Activated B cell treated with CpG ODN at 0.5 μM for 24 hours (primary cell): ENCODE measurements at regions not wholly inside any gene's neighbourhood (a gene's known extent, or its start where the extent isn't known, plus 50 kb on each side); places are given as distances from the start of the nearest gene placed in this dataset.

Experiments used
- ATAC-seq: fragments of 200-7000 bp; cut with Tn5 transposase; one replicate; pipeline ENCODE4 v1.10.0; 2021; ENCODE audit warnings: low read depth, mild to moderate bottlenecking, moderate library complexity
- CTCF ChIA-PET: fragments of 350-600 bp; sonication (Branson Sonifier 250); formaldehyde crosslinking; loops from one replicate; lab custom pipeline; 2021; ENCODE audit warnings: antibody characterized with exemption; lab: Charles Lee
- POLR2A ChIA-PET: fragments of 350-600 bp; sonication (Branson Sonifier 250); formaldehyde crosslinking; loops from one replicate; lab custom pipeline; 2021; ENCODE audit warnings: antibody characterized with exemption; lab: Charles Lee
- DNase-seq: peaks from one replicate; pipeline ENCODE4 v3.0.0; 2022
- H3K27ac Mint-ChIP-seq: one replicate; pipeline ENCODE4 v1.8.0; 2020; ENCODE audit warnings: mixed read lengths
- H3K27me3 Mint-ChIP-seq: one replicate; pipeline ENCODE4 v1.8.0; 2021; ENCODE audit warnings: mixed read lengths
- H3K36me3 Mint-ChIP-seq: one replicate; pipeline ENCODE4 v1.8.0; 2021; ENCODE audit warnings: low read depth, mixed read lengths
- H3K4me1 Mint-ChIP-seq: one replicate; pipeline ENCODE4 v1.8.0; 2021; ENCODE audit warnings: mixed read lengths
- H3K4me3 Mint-ChIP-seq: one replicate; pipeline ENCODE4 v1.8.0; 2020; ENCODE audit warnings: mild to moderate bottlenecking, mixed read lengths
- H3K9me3 Mint-ChIP-seq: one replicate; pipeline ENCODE4 v1.8.0; 2020; ENCODE audit warnings: mixed read lengths
- CTCF ChIP-seq: fragments of 200-600 bp; IDR thresholded peaks from one replicate; pipeline ENCODE4 v1.8.0; 2022; ENCODE audit warnings: antibody characterized with exemption, mild to moderate bottlenecking
- intact Hi-C: fragments of 100-400 bp; cut with micrococcal nuclease; formaldehyde crosslinking; loops from one replicate; pipeline ENCODE4 v1.15.1; 2024

DNA sequence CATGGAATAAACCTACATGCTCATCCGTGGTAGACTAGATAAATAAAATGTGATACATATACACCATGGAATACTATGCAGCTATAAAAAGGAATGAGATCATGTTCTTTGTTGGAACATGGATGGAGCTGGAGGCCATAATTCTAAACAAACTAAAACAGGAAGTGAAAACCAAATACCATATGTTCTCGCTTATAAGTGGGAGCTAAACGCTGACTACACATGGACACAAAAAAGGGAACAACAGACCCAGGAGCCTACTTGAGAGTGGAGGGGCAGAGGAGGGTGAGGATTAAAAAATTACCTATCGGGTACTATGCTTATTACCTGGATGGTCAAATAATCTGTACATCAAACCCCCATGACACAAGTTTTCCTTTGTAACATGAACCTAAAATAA lies 68.7 kb upstream of the SEC61G start:
- Mint-ChIP-seq H3K36me3 (no peaks in the 10 kb centered on the region), H3K4me1 (no peaks in the 10 kb centered on the region), H3K27me3 (peaks cover 11% of the 10 kb centered on the region), H3K9me3 (peaks cover 14% of the 10 kb centered on the region), H3K4me3 (no peak overlapping the region), H3K27ac (no peak overlapping the region)
- ChIA-PET POLR2A (no interaction called here), CTCF (no interaction called here)
- DNase-seq (no peak), ATAC-seq (no peak)
- TF ChIP-seq CTCF, result no peak
- intact Hi-C loops, result no loop called here

DNA sequence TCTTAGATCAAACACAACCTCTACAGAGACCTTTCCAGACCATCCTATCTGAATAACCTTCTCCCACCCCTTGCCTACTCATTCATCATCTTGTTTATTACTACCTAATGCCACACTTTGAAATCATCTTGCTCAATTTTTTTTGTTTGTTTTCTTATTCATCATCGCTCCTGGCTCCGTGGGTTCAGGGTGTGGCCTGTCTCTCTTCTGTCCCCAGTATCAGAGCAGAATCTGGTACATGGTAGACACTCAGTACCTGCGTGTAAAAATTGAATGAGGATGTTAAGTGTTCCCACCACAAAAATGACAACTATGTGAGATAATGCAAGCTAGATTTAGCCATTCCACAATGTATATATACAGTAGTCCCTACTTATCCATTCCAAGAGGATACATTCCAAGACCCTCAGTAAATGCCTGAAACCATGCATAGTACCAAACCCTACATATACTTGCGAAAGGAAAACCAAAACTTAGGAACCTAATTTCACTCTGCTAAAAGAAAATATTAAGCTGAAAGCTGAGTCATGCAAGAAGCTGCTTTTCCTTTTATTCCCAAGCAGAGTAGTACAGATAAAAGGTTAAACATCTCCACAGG lies 72.1 kb upstream of the SEC61G start:
- POLR2A ChIA-PET, result no interaction called here
- H3K27ac Mint-ChIP-seq, result no peak overlapping the region
- no peaks in the 10 kb centered on the region for H3K36me3 Mint-ChIP-seq

DNA sequence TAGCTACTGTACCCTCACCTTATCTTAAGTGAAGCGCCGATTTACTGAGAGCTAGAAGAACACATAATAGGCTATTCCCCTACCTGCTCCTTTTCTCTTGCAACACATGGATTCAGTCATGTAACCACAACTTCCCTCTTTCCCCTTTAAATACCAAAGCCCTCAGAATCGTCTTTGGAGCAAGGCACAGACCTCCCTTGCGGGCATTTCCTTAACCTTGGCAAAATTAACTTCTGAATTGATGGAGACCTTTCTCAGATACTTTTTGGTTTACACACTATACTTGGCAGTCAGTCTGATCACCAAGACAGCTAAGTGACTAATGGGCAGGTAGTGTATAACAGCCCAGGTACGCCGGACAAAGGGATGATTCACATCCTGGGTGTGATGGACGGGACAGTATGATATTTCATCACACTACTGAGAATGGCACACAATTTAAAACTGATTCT lies 72.7 kb upstream of the SEC61G start:
- H3K4me1 Mint-ChIP-seq, result no peaks in the 10 kb centered on the region
- H3K36me3 Mint-ChIP-seq, result no peaks in the 10 kb centered on the region
- H3K27ac Mint-ChIP-seq, result no peak overlapping the region
- no peak for TF ChIP-seq CTCF
- H3K9me3 Mint-ChIP-seq, result peaks cover 14% of the 10 kb centered on the region
- intact Hi-C loops, result no loop called here
- CTCF ChIA-PET, result no interaction called here
- no peak for ATAC-seq
- no peak overlapping the region for H3K4me3 Mint-ChIP-seq
- POLR2A ChIA-PET, result no interaction called here
- no peaks in the 10 kb centered on the region for H3K27me3 Mint-ChIP-seq
- no peak for DNase-seq

More for the DNA sequence above, 72.1 kb upstream of the SEC61G start:
- Mint-ChIP-seq H3K4me3 (no peak overlapping the region), H3K4me1 (no peaks in the 10 kb centered on the region), H3K9me3 (peaks cover 14% of the 10 kb centered on the region), H3K27me3 (no peaks in the 10 kb centered on the region)
- intact Hi-C loops, result no loop called here
- TF ChIP-seq CTCF, result no peak
- no peak for ATAC-seq
- CTCF ChIA-PET, result no interaction called here
- DNase-seq, result no peak

- ATAC-seq, result no peak
- CTCF ChIA-PET, result no interaction called here
- peaks cover 8% of the 10 kb centered on the region for H3K9me3 Mint-ChIP-seq
- DNase-seq, result no peak
- intact Hi-C loops, result no loop called here
- TF ChIP-seq CTCF, result no peak
- H3K4me3 Mint-ChIP-seq, result no peak overlapping the region
- H3K27me3 Mint-ChIP-seq, result no peaks in the 10 kb centered on the region
- POLR2A ChIA-PET, result no interaction called here
- H3K4me1 Mint-ChIP-seq, result no peaks in the 10 kb centered on the region
- H3K36me3 Mint-ChIP-seq, result no peaks in the 10 kb centered on the region
- no peak overlapping the region for H3K27ac Mint-ChIP-seq
Measured at GRCh38 chr7:54833001-54833467, 74.0 kb upstream of the SEC61G start.

GRCh38 chr7:54837168-54837567 lies 78.2 kb upstream of the SEC61G start:
- ChIA-PET CTCF (no interaction called here), POLR2A (no interaction called here)
- H3K36me3 Mint-ChIP-seq, result no peaks in the 10 kb centered on the region
- intact Hi-C loops, result no loop called here
- no peaks in the 10 kb centered on the region for H3K9me3 Mint-ChIP-seq
- H3K27me3 Mint-ChIP-seq, result peaks cover 2% of the 10 kb centered on the region
- TF ChIP-seq CTCF, result no peak
- no peak for DNase-seq
- H3K4me1 Mint-ChIP-seq, result no peaks in the 10 kb centered on the region
- no peak overlapping the region for H3K27ac Mint-ChIP-seq
- H3K4me3 Mint-ChIP-seq, result no peak overlapping the region
- no peak for ATAC-seq
